ENCODE measurements at regions not wholly inside any gene's neighbourhood (a gene's known extent, or its start where the extent isn't known, plus 50 kb on each side); places are given as distances from the start of the nearest gene placed in this dataset.

- H3K27me3 Mint-ChIP-seq = no peaks in the 10 kb centered on the region
- no peak overlapping the region for H3K4me3 Mint-ChIP-seq
- peaks cover 6% of the 10 kb centered on the region for H3K9me3 Mint-ChIP-seq
- intact Hi-C loops (cut with micrococcal nuclease) = no loop called here
- H3K27ac Mint-ChIP-seq = no peak overlapping the region
- DNase-seq = no peak
- ChIA-PET CTCF (no interaction called here), POLR2A (no interaction called here)
- H3K36me3 Mint-ChIP-seq = no peaks in the 10 kb centered on the region
- no peaks in the 10 kb centered on the region for H3K4me1 Mint-ChIP-seq (ENCODE audit: low read depth)
These were observed 1103.1 kb downstream of the MAT2B start for GRCh38 chr5:164608507-164608906.

GRCh38 chr5:164610374-164610773, 1105.0 kb downstream of the MAT2B start:
- ChIA-PET POLR2A (no interaction called here), CTCF (no interaction called here)
- Mint-ChIP-seq H3K4me3 (no peak overlapping the region), H3K27me3 (no peaks in the 10 kb centered on the region), H3K4me1 (ENCODE audit: low read depth) (no peaks in the 10 kb centered on the region), H3K36me3 (no peaks in the 10 kb centered on the region), H3K27ac (no peak overlapping the region), H3K9me3 (peaks cover 6% of the 10 kb centered on the region)
- DNase-seq = no peak
- intact Hi-C loops (cut with micrococcal nuclease) = no loop called here

- Mint-ChIP-seq H3K9me3 (peaks cover 6% of the 10 kb centered on the region), H3K4me1 (ENCODE audit: low read depth) (no peaks in the 10 kb centered on the region), H3K36me3 (no peaks in the 10 kb centered on the region), H3K27ac (no peak overlapping the region), H3K4me3 (no peak overlapping the region), H3K27me3 (no peaks in the 10 kb centered on the region)
- ChIA-PET POLR2A (no interaction called here), CTCF (no interaction called here)
- no peak for DNase-seq
- intact Hi-C loops (cut with micrococcal nuclease) = no loop called here
These were observed 1109.3 kb downstream of the MAT2B start for GRCh38 chr5:164614707-164615106.

- Mint-ChIP-seq H3K36me3 (no peaks in the 10 kb centered on the region), H3K4me1 (ENCODE audit: low read depth) (no peaks in the 10 kb centered on the region), H3K27ac (no peak overlapping the region), H3K27me3 (no peaks in the 10 kb centered on the region), H3K4me3 (no peak overlapping the region), H3K9me3 (peaks cover 11% of the 10 kb centered on the region)
- DNase-seq = no peak
- CTCF ChIA-PET = no interaction called here
- POLR2A ChIA-PET = no interaction called here
- intact Hi-C loops (cut with micrococcal nuclease) = no loop called here
These were observed 1111.9 kb downstream of the MAT2B start for GRCh38 chr5:164617290-164617689.

- CTCF ChIA-PET = no interaction called here
- intact Hi-C loops (cut with micrococcal nuclease) = no loop called here
- POLR2A ChIA-PET = no interaction called here
- peaks cover 10% of the 10 kb centered on the region for H3K9me3 Mint-ChIP-seq
- DNase-seq = no peak
- no peak overlapping the region for H3K27ac Mint-ChIP-seq
- H3K27me3 Mint-ChIP-seq = no peaks in the 10 kb centered on the region
- no peaks in the 10 kb centered on the region for H3K4me1 Mint-ChIP-seq (ENCODE audit: low read depth)
- H3K4me3 Mint-ChIP-seq = no peak overlapping the region
- H3K36me3 Mint-ChIP-seq = no peaks in the 10 kb centered on the region
These were observed 1121.6 kb downstream of the MAT2B start for GRCh38 chr5:164627021-164627420.

- Mint-ChIP-seq H3K27ac (no peak overlapping the region), H3K4me3 (no peak overlapping the region), H3K9me3 (peaks cover 2% of the 10 kb centered on the region), H3K36me3 (no peaks in the 10 kb centered on the region), H3K27me3 (no peaks in the 10 kb centered on the region), H3K4me1 (ENCODE audit: low read depth) (no peaks in the 10 kb centered on the region)
- CTCF ChIA-PET = no interaction called here
- POLR2A ChIA-PET = no interaction called here
- intact Hi-C loops (cut with micrococcal nuclease) = no loop called here
- no peak for DNase-seq
These were observed 1131.0 kb downstream of the MAT2B start for GRCh38 chr5:164636456-164636855.

GRCh38 chr5:164637931-164638521, 1132.6 kb downstream of the MAT2B start:
- Mint-ChIP-seq H3K27ac (no peak overlapping the region), H3K9me3 (peaks cover 1% of the 10 kb centered on the region), H3K4me1 (ENCODE audit: low read depth) (no peaks in the 10 kb centered on the region), H3K36me3 (no peaks in the 10 kb centered on the region), H3K4me3 (no peak overlapping the region), H3K27me3 (no peaks in the 10 kb centered on the region)
- intact Hi-C loops (cut with micrococcal nuclease) = no loop called here
- no peak for DNase-seq
- ChIA-PET POLR2A (no interaction called here), CTCF (interaction anchor here (0.7 kb wide), 2 partner anchors 257 to 684 kb away, joined by 4 read pairs; no protein-coding TSS in a partner anchor)

GRCh38 chr5:164649266-164649665, 1143.8 kb downstream of the MAT2B start:
- Mint-ChIP-seq H3K27me3 (no peaks in the 10 kb centered on the region), H3K4me1 (ENCODE audit: low read depth) (no peaks in the 10 kb centered on the region), H3K36me3 (no peaks in the 10 kb centered on the region), H3K4me3 (no peak overlapping the region), H3K9me3 (peaks cover 9% of the 10 kb centered on the region), H3K27ac (no peak overlapping the region)
- intact Hi-C loops (cut with micrococcal nuclease) = no loop called here
- POLR2A ChIA-PET = no interaction called here
- DNase-seq = no peak
- CTCF ChIA-PET = no interaction called here

GRCh38 chr5:164650427-164650826, 1145.0 kb downstream of the MAT2B start:
- peaks cover 5% of the 10 kb centered on the region for H3K9me3 Mint-ChIP-seq
- H3K4me3 Mint-ChIP-seq = no peak overlapping the region
- no peak overlapping the region for H3K27ac Mint-ChIP-seq
- H3K27me3 Mint-ChIP-seq = no peaks in the 10 kb centered on the region
- H3K36me3 Mint-ChIP-seq = no peaks in the 10 kb centered on the region
- POLR2A ChIA-PET = no interaction called here
- CTCF ChIA-PET = no interaction called here
- intact Hi-C loops (cut with micrococcal nuclease) = no loop called here
- DNase-seq = no peak
- H3K4me1 Mint-ChIP-seq (ENCODE audit: low read depth) = no peaks in the 10 kb centered on the region

- no peaks in the 10 kb centered on the region for H3K36me3 Mint-ChIP-seq
These were observed 1146.3 kb downstream of the MAT2B start for GRCh38 chr5:164651546-164652275.

GRCh38 chr5:164652276-164652660, 1146.8 kb downstream of the MAT2B start:
- POLR2A ChIA-PET = no interaction called here
- Mint-ChIP-seq H3K4me3 (no peak overlapping the region), H3K27ac (no peak overlapping the region), H3K4me1 (ENCODE audit: low read depth) (no peaks in the 10 kb centered on the region), H3K36me3 (no peaks in the 10 kb centered on the region), H3K27me3 (no peaks in the 10 kb centered on the region), H3K9me3 (peaks cover 5% of the 10 kb centered on the region)
- DNase-seq = no peak
- CTCF ChIA-PET = no interaction called here
- intact Hi-C loops (cut with micrococcal nuclease) = no loop called here

More at GRCh38 chr5:164651546-164652275, 1146.3 kb downstream of the MAT2B start:
- Mint-ChIP-seq H3K4me1 (ENCODE audit: low read depth) (no peaks in the 10 kb centered on the region), H3K9me3 (peaks cover 5% of the 10 kb centered on the region), H3K27me3 (no peaks in the 10 kb centered on the region), H3K4me3 (no peak overlapping the region), H3K27ac (no peak overlapping the region)
- intact Hi-C loops (cut with micrococcal nuclease) = no loop called here
- ChIA-PET POLR2A (no interaction called here), CTCF (no interaction called here)
- no peak for DNase-seq

- H3K4me1 Mint-ChIP-seq (ENCODE audit: low read depth) = no peaks in the 10 kb centered on the region
- peaks cover 3% of the 10 kb centered on the region for H3K9me3 Mint-ChIP-seq
- ChIA-PET CTCF (no interaction called here), POLR2A (no interaction called here)
- no peak overlapping the region for H3K27ac Mint-ChIP-seq
- intact Hi-C loops (cut with micrococcal nuclease) = no loop called here
- H3K27me3 Mint-ChIP-seq = no peaks in the 10 kb centered on the region
- no peak overlapping the region for H3K4me3 Mint-ChIP-seq
- DNase-seq = no peak
- H3K36me3 Mint-ChIP-seq = no peaks in the 10 kb centered on the region
These were observed 1158.0 kb downstream of the MAT2B start for GRCh38 chr5:164663198-164663989.

GRCh38 chr5:164671640-164672039, 1166.2 kb downstream of the MAT2B start:
- ChIA-PET POLR2A (no interaction called here), CTCF (no interaction called here)
- no peaks in the 10 kb centered on the region for H3K9me3 Mint-ChIP-seq
- H3K4me1 Mint-ChIP-seq (ENCODE audit: low read depth) = no peaks in the 10 kb centered on the region
- intact Hi-C loops (cut with micrococcal nuclease) = no loop called here
- H3K27me3 Mint-ChIP-seq = no peaks in the 10 kb centered on the region
- no peak overlapping the region for H3K4me3 Mint-ChIP-seq
- DNase-seq = no peak
- H3K27ac Mint-ChIP-seq = no peak overlapping the region
- H3K36me3 Mint-ChIP-seq = no peaks in the 10 kb centered on the region
